OCI-LY7 (cell line): ENCODE measurements at regions not wholly inside any gene's neighbourhood (a gene's known extent, or its start where the extent isn't known, plus 50 kb on each side); places are given as distances from the start of the nearest gene placed in this dataset.

ENCODE experiments used
- CTCF ChIP-seq: fragments of 200-600 bp; sonication (generic); conservative IDR thresholded peaks from 2 replicates; pipeline ENCODE4 v1.5.1; 2014; ENCODE audit warnings: mild to moderate bottlenecking, antibody characterized with exemption, low read length, moderate library complexity, mixed read lengths
- EZH2phosphoT487 ChIP-seq: fragments of 200-600 bp; sonication (generic); IDR thresholded peaks from 2 replicates; pipeline ENCODE4 v1.6.1; 2018; ENCODE audit warnings: low read depth, borderline replicate concordance, mild to moderate bottlenecking, mixed run types, antibody characterized with exemption, low read length, moderate library complexity, mixed read lengths

GRCh38 chr2:48906633-48907032 is 151.1 kb upstream of the LHCGR start:
- TF ChIP-seq CTCF (no peak), EZH2phosphoT487 (no peak)
